ENCODE measurements at regions not wholly inside any gene's neighbourhood (a gene's known extent, or its start where the extent isn't known, plus 50 kb on each side); places are given as distances from the start of the nearest gene placed in this dataset.

- H3K4me1 ChIP-seq (ENCODE audit: insufficient read depth): no peaks in the 10 kb centered on the region
- Mint-ChIP-seq H3K27me3 (ENCODE audit: insufficient read depth, low read depth, poor library complexity) (peaks cover 4% of the 10 kb centered on the region), H3K4me3 (no peak overlapping the region), H3K4me1 (no peaks in the 10 kb centered on the region), H3K9me3 (peaks cover 3% of the 10 kb centered on the region; the same call in 2 of the 3 replicates), H3K36me3 (ENCODE audit: low read depth) (no peaks in the 10 kb centered on the region), H3K27ac (no peak overlapping the region)
- H4K20me1 ChIP-seq (replicated peaks; ENCODE audit: insufficient read depth): no peaks in the 10 kb centered on the region
- TF ChIP-seq, protein P1, sequence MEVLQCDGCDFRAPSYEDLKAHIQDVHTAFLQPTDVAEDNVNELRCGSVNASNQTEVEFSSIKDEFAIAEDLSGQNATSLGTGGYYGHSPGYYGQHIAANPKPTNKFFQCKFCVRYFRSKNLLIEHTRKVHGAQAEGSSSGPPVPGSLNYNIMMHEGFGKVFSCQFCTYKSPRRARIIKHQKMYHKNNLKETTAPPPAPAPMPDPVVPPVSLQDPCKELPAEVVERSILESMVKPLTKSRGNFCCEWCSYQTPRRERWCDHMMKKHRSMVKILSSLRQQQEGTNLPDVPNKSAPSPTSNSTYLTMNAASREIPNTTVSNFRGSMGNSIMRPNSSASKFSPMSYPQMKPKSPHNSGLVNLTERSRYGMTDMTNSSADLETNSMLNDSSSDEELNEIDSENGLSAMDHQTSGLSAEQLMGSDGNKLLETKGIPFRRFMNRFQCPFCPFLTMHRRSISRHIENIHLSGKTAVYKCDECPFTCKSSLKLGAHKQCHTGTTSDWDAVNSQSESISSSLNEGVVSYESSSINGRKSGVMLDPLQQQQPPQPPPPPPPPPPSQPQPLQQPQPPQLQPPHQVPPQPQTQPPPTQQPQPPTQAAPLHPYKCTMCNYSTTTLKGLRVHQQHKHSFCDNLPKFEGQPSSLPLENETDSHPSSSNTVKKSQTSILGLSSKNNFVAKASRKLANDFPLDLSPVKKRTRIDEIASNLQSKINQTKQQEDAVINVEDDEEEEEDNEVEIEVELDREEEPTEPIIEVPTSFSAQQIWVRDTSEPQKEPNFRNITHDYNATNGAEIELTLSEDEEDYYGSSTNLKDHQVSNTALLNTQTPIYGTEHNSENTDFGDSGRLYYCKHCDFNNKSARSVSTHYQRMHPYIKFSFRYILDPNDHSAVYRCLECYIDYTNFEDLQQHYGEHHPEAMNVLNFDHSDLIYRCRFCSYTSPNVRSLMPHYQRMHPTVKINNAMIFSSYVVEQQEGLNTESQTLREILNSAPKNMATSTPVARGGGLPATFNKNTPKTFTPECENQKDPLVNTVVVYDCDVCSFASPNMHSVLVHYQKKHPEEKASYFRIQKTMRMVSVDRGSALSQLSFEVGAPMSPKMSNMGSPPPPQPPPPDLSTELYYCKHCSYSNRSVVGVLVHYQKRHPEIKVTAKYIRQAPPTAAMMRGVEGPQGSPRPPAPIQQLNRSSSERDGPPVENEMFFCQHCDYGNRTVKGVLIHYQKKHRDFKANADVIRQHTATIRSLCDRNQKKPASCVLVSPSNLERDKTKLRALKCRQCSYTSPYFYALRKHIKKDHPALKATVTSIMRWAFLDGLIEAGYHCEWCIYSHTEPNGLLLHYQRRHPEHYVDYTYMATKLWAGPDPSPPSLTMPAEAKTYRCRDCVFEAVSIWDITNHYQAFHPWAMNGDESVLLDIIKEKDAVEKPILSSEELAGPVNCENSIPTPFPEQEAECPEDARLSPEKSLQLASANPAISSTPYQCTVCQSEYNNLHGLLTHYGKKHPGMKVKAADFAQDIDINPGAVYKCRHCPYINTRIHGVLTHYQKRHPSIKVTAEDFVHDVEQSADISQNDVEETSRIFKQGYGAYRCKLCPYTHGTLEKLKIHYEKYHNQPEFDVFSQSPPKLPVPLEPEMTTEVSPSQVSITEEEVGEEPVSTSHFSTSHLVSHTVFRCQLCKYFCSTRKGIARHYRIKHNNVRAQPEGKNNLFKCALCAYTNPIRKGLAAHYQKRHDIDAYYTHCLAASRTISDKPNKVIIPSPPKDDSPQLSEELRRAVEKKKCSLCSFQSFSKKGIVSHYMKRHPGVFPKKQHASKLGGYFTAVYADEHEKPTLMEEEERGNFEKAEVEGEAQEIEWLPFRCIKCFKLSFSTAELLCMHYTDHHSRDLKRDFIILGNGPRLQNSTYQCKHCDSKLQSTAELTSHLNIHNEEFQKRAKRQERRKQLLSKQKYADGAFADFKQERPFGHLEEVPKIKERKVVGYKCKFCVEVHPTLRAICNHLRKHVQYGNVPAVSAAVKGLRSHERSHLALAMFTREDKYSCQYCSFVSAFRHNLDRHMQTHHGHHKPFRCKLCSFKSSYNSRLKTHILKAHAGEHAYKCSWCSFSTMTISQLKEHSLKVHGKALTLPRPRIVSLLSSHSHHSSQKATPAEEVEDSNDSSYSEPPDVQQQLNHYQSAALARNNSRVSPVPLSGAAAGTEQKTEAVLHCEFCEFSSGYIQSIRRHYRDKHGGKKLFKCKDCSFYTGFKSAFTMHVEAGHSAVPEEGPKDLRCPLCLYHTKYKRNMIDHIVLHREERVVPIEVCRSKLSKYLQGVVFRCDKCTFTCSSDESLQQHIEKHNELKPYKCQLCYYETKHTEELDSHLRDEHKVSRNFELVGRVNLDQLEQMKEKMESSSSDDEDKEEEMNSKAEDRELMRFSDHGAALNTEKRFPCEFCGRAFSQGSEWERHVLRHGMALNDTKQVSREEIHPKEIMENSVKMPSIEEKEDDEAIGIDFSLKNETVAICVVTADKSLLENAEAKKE (CRISPR knock-in tag; IDR thresholded peaks at IDR 0.05): no peak
- TF ChIP-seq, protein P2, sequence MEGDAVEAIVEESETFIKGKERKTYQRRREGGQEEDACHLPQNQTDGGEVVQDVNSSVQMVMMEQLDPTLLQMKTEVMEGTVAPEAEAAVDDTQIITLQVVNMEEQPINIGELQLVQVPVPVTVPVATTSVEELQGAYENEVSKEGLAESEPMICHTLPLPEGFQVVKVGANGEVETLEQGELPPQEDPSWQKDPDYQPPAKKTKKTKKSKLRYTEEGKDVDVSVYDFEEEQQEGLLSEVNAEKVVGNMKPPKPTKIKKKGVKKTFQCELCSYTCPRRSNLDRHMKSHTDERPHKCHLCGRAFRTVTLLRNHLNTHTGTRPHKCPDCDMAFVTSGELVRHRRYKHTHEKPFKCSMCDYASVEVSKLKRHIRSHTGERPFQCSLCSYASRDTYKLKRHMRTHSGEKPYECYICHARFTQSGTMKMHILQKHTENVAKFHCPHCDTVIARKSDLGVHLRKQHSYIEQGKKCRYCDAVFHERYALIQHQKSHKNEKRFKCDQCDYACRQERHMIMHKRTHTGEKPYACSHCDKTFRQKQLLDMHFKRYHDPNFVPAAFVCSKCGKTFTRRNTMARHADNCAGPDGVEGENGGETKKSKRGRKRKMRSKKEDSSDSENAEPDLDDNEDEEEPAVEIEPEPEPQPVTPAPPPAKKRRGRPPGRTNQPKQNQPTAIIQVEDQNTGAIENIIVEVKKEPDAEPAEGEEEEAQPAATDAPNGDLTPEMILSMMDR (conservative IDR thresholded peaks at IDR 0.05; ENCODE audit: low read depth in 2 of 2): no peak
- no peak for TF ChIP-seq NANOG (IDR thresholded peaks at IDR 0.05; ENCODE audit: borderline replicate concordance)
- TF ChIP-seq JUNB (IDR thresholded peaks at IDR 0.05; ENCODE audit: unreplicated experiment): no peak
- no peak for TF ChIP-seq REST (IDR thresholded peaks at IDR 0.05; ENCODE audit: unreplicated experiment)
- no peak for TF ChIP-seq STAT1 (IDR thresholded peaks at IDR 0.05; ENCODE audit: unreplicated experiment)
- TF ChIP-seq POLR2AphosphoS5 (IDR thresholded peaks at IDR 0.05; ENCODE audit: low read depth): no peak
- no peak for TF ChIP-seq ZNF331 (CRISPR knock-in tag; IDR thresholded peaks at IDR 0.05; ENCODE audit: low read depth)
- TF ChIP-seq, protein P3, sequence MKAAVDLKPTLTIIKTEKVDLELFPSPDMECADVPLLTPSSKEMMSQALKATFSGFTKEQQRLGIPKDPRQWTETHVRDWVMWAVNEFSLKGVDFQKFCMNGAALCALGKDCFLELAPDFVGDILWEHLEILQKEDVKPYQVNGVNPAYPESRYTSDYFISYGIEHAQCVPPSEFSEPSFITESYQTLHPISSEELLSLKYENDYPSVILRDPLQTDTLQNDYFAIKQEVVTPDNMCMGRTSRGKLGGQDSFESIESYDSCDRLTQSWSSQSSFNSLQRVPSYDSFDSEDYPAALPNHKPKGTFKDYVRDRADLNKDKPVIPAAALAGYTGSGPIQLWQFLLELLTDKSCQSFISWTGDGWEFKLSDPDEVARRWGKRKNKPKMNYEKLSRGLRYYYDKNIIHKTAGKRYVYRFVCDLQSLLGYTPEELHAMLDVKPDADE (IDR thresholded peaks at IDR 0.05): no peak
- TF ChIP-seq EZH2phosphoT487 (IDR thresholded peaks at IDR 0.05; ENCODE audit: unreplicated experiment): no peak
- no peak for TF ChIP-seq ZNF114 (CRISPR knock-in tag; IDR thresholded peaks at IDR 0.05)
- TF ChIP-seq EZH2 (IDR thresholded peaks at IDR 0.05; ENCODE audit: low read depth, unreplicated experiment): no peak
- no peak for TF ChIP-seq CREB1 (CRISPR knock-in tag; IDR thresholded peaks at IDR 0.05; ENCODE audit: low read depth)
- no peak overlapping the region for H2AFZ ChIP-seq
- H3F3A ChIP-seq (replicated peaks; ENCODE audit: low read depth): no peaks in the 10 kb centered on the region
- no peaks in the 10 kb centered on the region for H3K27me3 ChIP-seq (ENCODE audit: insufficient read depth)
- no peak overlapping the region for H3K27ac ChIP-seq (ENCODE audit: low read depth)
- peaks cover 4% of the 10 kb centered on the region; the same call in 1 of the 2 replicates for H3K9me2 ChIP-seq (ENCODE audit: insufficient read depth)
- DNase-seq (ENCODE audit: low spot score): no peak
- H3K79me2 ChIP-seq (replicated peaks; ENCODE audit: insufficient read depth): no peaks in the 10 kb centered on the region
- H3K36me3 ChIP-seq (ENCODE audit: insufficient read depth): no peaks in the 10 kb centered on the region
- no peak overlapping the region for H3K4me2 ChIP-seq
- no peak overlapping the region for H3K4me3 ChIP-seq
- ATAC-seq: no peak
Observed at GRCh38 chr10:2728087-2728486, 339.3 kb upstream of the PFKP start.
